Activated naive CD4-positive, alpha-beta T cell treated with anti-CD3 and anti-CD28 coated beads, Interleukin-2, amount 50 U/mL, for 72 hours (primary cell): ENCODE measurements at regions not wholly inside any gene's neighbourhood (a gene's known extent, or its start where the extent isn't known, plus 50 kb on each side); places are given as distances from the start of the nearest gene placed in this dataset.

Source experiments
- ATAC-seq, 2 donors: fragments of 150-1000 bp; cut with Tn5 transposase; 2 replicates each; pipeline ENCODE4 v1.10.0; 2021; ENCODE audit warnings: mild to moderate bottlenecking in 2 of 2, moderate library complexity in 2 of 2
- DNase-seq, 2 donors: peaks; one replicate each; pipeline ENCODE4 v3.0.0; 2021 to 2022; ENCODE audit warnings: low spot score in 2 of 2
- H3K27ac Mint-ChIP-seq, 2 donors: one replicate each; pipeline ENCODE4 v1.8.0; 2022; ENCODE audit warnings: mild to moderate bottlenecking in 2 of 2, mixed read lengths in 2 of 2
- H3K36me3 Mint-ChIP-seq, 2 donors: one replicate each; pipeline ENCODE4 v1.8.0; 2022; ENCODE audit warnings: mixed read lengths in 2 of 2
- H3K9me3 Mint-ChIP-seq, 2 donors: one replicate each; pipeline ENCODE4 v1.8.0; 2022; ENCODE audit warnings: mixed read lengths in 2 of 2

GRCh38 chr2:146080925-146081324 lies 1561.0 kb upstream of the ZEB2 start:
- peaks cover 19 to 26% of the 10 kb centered on the region in 2 donors for H3K9me3 Mint-ChIP-seq
- no peak for ATAC-seq
- H3K27ac Mint-ChIP-seq, result no peak overlapping the region
- H3K36me3 Mint-ChIP-seq, result no peaks in the 10 kb centered on the region
- DNase-seq, result no peak

- peaks cover 24% of the 10 kb centered on the region in 2 donors for H3K9me3 Mint-ChIP-seq
- ATAC-seq (no peak), DNase-seq (no peak)
- no peaks in the 10 kb centered on the region for H3K36me3 Mint-ChIP-seq
- H3K27ac Mint-ChIP-seq, result no peak overlapping the region
Measured at GRCh38 chr2:146079216-146079615, 1559.3 kb upstream of the ZEB2 start.

GRCh38 chr2:146077156-146077555 lies 1557.2 kb upstream of the ZEB2 start:
- no peak for DNase-seq
- no peaks in the 10 kb centered on the region for H3K36me3 Mint-ChIP-seq
- no peak for ATAC-seq

GRCh38 chr2:146068051-146068450 lies 1548.1 kb upstream of the ZEB2 start:
- ATAC-seq (no peak), DNase-seq (no peak)
- H3K27ac Mint-ChIP-seq, result no peak overlapping the region
- H3K36me3 Mint-ChIP-seq, result no peaks in the 10 kb centered on the region
- H3K9me3 Mint-ChIP-seq, result peaks cover 11 to 16% of the 10 kb centered on the region in 2 donors

More at GRCh38 chr2:146077156-146077555, 1557.2 kb upstream of the ZEB2 start:
- no peak overlapping the region for H3K27ac Mint-ChIP-seq
- peaks cover 18 to 32% of the 10 kb centered on the region in 2 donors for H3K9me3 Mint-ChIP-seq

GRCh38 chr2:146048141-146048540 lies 1528.2 kb upstream of the ZEB2 start:
- ATAC-seq, result no peak
- Mint-ChIP-seq H3K36me3 (no peaks in the 10 kb centered on the region), H3K27ac (no peak overlapping the region), H3K9me3 (peaks cover 6 to 11% of the 10 kb centered on the region in 2 donors)
- DNase-seq, result no peak

- Mint-ChIP-seq H3K36me3 (no peaks in the 10 kb centered on the region), H3K9me3 (peaks cover 3 to 11% of the 10 kb centered on the region in 2 donors), H3K27ac (no peak overlapping the region)
- ATAC-seq (no peak), DNase-seq (no peak)
Measured at GRCh38 chr2:146041274-146041910, 1521.5 kb upstream of the ZEB2 start.

- no peaks in the 10 kb centered on the region for H3K36me3 Mint-ChIP-seq
- no peak for ATAC-seq
- H3K27ac Mint-ChIP-seq, result no peak overlapping the region
- DNase-seq, result no peak
- peaks cover 3 to 7% of the 10 kb centered on the region in 2 donors for H3K9me3 Mint-ChIP-seq
Measured at GRCh38 chr2:146040051-146040450, 1520.1 kb upstream of the ZEB2 start.

- Mint-ChIP-seq H3K27ac (no peak overlapping the region), H3K9me3 (peaks cover 4 to 9% of the 10 kb centered on the region in 2 donors), H3K36me3 (no peaks in the 10 kb centered on the region)
- DNase-seq, result no peak
- no peak for ATAC-seq
Measured at GRCh38 chr2:146038014-146038413, 1518.1 kb upstream of the ZEB2 start.

GRCh38 chr2:146037334-146037870 lies 1517.5 kb upstream of the ZEB2 start:
- Mint-ChIP-seq H3K9me3 (peaks cover 8 to 13% of the 10 kb centered on the region in 2 donors), H3K27ac (no peak overlapping the region), H3K36me3 (no peaks in the 10 kb centered on the region)
- DNase-seq (no peak), ATAC-seq (no peak)

- no peak overlapping the region for H3K27ac Mint-ChIP-seq
- no peaks in the 10 kb centered on the region for H3K36me3 Mint-ChIP-seq
- ATAC-seq (no peak), DNase-seq (no peak)
- H3K9me3 Mint-ChIP-seq, result peaks cover 10 to 17% of the 10 kb centered on the region in 2 donors
Measured at GRCh38 chr2:146031158-146031557, 1511.2 kb upstream of the ZEB2 start.

- ATAC-seq (no peak), DNase-seq (no peak)
- Mint-ChIP-seq H3K9me3 (peaks cover 5 to 13% of the 10 kb centered on the region in 2 donors), H3K27ac (no peak overlapping the region), H3K36me3 (no peaks in the 10 kb centered on the region)
Measured at GRCh38 chr2:146027156-146027555, 1507.2 kb upstream of the ZEB2 start.

- Mint-ChIP-seq H3K9me3 (peaks cover 5 to 13% of the 10 kb centered on the region in 2 donors), H3K27ac (no peak overlapping the region), H3K36me3 (no peaks in the 10 kb centered on the region)
- DNase-seq (no peak), ATAC-seq (no peak)
Measured at GRCh38 chr2:146025519-146025918, 1505.6 kb upstream of the ZEB2 start.

- Mint-ChIP-seq H3K36me3 (no peaks in the 10 kb centered on the region), H3K27ac (no peak overlapping the region), H3K9me3 (peaks cover 5 to 13% of the 10 kb centered on the region in 2 donors)
- ATAC-seq (no peak), DNase-seq (no peak)
Measured at GRCh38 chr2:146024212-146024743, 1504.4 kb upstream of the ZEB2 start.

GRCh38 chr2:146004462-146004861 lies 1484.5 kb upstream of the ZEB2 start:
- ATAC-seq (no peak), DNase-seq (no peak)
- H3K36me3 Mint-ChIP-seq, result no peaks in the 10 kb centered on the region
- H3K27ac Mint-ChIP-seq, result no peak overlapping the region
- H3K9me3 Mint-ChIP-seq, result peaks cover 4 to 12% of the 10 kb centered on the region in 2 donors

GRCh38 chr2:146003337-146003736 lies 1483.4 kb upstream of the ZEB2 start:
- H3K9me3 Mint-ChIP-seq, result peaks cover 10 to 14% of the 10 kb centered on the region in 2 donors
- no peak for DNase-seq
- no peaks in the 10 kb centered on the region for H3K36me3 Mint-ChIP-seq
- ATAC-seq, result no peak
- no peak overlapping the region for H3K27ac Mint-ChIP-seq

GRCh38 chr2:145994910-145995309 lies 1475.0 kb upstream of the ZEB2 start:
- ATAC-seq, result no peak
- Mint-ChIP-seq H3K36me3 (peaks cover 0 to 5% of the 10 kb centered on the region in 2 donors), H3K27ac (no peak overlapping the region), H3K9me3 (peaks cover 22 to 30% of the 10 kb centered on the region in 2 donors)
- no peak for DNase-seq

GRCh38 chr2:145992572-145992971 lies 1472.7 kb upstream of the ZEB2 start:
- no peak overlapping the region for H3K27ac Mint-ChIP-seq
- H3K9me3 Mint-ChIP-seq, result peaks cover 12 to 17% of the 10 kb centered on the region in 2 donors
- DNase-seq (no peak), ATAC-seq (no peak)
- peaks cover 0 to 5% of the 10 kb centered on the region in 2 donors for H3K36me3 Mint-ChIP-seq

GRCh38 chr2:145987793-145988192 lies 1467.9 kb upstream of the ZEB2 start:
- ATAC-seq (no peak), DNase-seq (no peak)
- H3K36me3 Mint-ChIP-seq, result no peaks in the 10 kb centered on the region
- peaks cover 0 to 4% of the 10 kb centered on the region in 2 donors for H3K9me3 Mint-ChIP-seq
- H3K27ac Mint-ChIP-seq, result no peak overlapping the region
